T1000 (cell line): ENCODE measurements at regions not wholly inside any gene's neighbourhood (a gene's known extent, or its start where the extent isn't known, plus 50 kb on each side); places are given as distances from the start of the nearest gene placed in this dataset.
"Not testable (repeated sequence)": the region's sequence is repeated elsewhere in the genome, so short reads cannot be mapped to it uniquely, and the experiment has no call there.

Experiments used
- DNase-seq: peaks from one replicate; lab custom pipeline; 2025; ENCODE audit warnings: mixed read lengths; lab: John Stamatoyannopoulos, UW

DNA sequence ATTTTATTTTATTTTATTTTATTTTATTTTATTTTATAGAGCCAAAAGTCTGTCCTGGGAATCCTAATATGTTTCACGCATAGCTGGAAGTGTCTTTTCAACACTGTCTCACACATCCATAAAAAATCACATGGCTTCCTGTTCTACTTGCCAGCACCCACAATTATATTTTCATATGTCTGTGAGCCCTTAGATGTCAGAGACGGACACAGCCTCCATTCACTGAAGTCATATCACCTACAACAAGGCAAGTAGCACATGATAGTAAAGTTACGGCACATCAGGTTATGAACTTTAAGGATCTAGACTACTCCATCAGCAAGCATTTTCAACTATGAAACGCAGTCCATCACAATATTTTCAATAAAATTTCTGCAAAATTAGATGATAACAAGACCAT lies 168.4 kb downstream of the ZIC4 start:
- no peak for DNase-seq

- DNase-seq = not testable (repeated sequence)
Measured at GRCh38 chr3:147231980-147232379, 174.4 kb downstream of the ZIC4 start.

- no peak for DNase-seq
Measured at GRCh38 chr3:147231111-147231510, 175.2 kb downstream of the ZIC4 start.

DNA sequence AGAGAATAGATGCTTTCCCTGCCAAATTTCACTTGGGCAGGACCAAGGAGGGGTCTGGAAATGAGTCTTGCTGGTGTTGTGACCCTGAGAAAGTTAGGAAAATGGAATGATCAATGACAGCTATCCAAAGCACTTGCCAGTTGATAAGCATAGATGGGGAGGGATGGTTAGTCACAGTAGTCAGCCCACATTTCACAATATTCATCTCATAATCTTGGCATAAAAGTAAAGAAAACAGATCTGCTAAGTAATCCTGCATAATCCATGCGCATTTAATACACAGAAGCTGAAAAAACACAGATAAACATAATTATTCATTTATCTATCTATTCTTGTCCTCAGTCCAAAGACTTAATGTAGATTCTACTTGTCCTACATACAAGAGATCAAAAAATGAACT lies 184.1 kb downstream of the ZIC4 start:
- DNase-seq = no peak

GRCh38 chr3:147218965-147219364 lies 187.4 kb downstream of the ZIC4 start:
- no peak for DNase-seq

GRCh38 chr3:147216143-147216673 lies 190.1 kb downstream of the ZIC4 start:
- no peak for DNase-seq

DNA sequence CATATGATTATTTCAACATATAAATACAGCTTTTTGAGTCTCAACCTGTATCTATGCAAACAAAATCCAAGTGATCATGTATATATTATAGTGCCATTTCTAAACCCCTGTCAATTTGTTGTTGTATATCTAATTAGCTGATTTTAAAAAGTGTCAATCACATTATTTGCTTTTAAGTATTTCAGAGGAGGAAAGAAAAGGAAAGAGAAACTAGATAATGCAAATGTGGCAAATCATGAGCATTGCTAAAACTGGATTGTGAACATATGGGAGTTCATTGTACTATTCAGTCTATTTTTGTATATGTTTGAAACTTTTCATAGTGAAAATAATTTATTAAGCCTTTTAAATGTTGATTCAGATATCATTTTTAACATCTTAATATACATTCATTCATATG lies 190.7 kb downstream of the ZIC4 start:
- no peak for DNase-seq

DNA sequence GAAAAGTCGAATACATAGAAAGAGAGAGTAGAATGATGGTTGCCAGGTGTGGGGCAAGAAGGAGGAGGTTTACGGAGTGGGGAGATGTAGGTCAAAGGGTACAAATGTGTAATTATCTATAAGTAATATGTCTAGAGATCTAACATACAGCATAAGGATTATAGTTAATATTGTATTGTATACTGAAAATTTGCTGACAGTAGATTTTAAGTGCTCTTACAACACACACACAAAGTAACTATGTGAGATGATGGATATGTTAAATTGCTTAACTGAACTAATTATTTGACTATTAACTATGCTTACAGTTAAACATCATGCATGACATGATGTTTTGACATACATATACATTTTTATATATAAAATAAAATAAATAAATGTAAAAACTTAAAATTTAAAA lies 192.7 kb downstream of the ZIC4 start:
- no peak for DNase-seq

DNA sequence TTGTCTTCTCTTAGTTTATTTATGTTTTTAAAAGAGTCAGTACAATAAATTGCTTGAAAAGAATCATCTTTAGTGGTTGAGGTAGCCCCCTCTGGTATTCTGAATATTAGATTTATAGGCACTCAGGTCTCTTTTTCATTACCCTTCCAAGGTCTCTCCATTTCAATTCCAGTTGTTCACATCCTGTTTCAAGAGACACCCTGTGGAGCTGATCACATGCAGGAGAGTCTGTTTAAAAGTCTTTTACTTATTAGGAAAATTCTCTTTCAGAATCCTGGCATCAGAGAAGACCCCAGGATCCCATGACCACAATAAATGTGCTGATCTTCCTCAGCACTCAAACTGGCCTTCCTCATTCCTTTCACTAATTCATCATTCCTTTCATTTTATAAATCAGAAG lies 195.7 kb downstream of the ZIC4 start:
- DNase-seq = no peak

DNA sequence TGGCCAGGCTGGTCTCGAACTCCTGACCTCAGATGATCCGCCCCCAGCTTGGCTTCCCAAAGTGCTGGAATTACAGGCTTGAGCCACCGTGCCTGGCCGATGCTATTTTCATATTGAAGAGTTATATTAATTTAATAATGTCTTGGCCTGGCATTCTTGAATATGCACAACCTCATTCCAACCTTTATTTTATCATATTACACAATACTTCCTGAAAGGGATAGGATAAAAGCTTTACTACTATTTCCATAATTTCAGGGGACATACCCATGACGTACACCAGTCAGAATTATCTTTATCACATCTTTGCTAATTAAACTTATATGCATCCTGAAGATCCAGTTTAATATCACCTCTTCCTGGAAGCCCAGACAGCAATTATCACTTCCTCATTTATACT lies 205.3 kb downstream of the ZIC4 start:
- DNase-seq = no peak

- no peak for DNase-seq
Measured at GRCh38 chr3:147200545-147200944, 205.8 kb downstream of the ZIC4 start.

DNA sequence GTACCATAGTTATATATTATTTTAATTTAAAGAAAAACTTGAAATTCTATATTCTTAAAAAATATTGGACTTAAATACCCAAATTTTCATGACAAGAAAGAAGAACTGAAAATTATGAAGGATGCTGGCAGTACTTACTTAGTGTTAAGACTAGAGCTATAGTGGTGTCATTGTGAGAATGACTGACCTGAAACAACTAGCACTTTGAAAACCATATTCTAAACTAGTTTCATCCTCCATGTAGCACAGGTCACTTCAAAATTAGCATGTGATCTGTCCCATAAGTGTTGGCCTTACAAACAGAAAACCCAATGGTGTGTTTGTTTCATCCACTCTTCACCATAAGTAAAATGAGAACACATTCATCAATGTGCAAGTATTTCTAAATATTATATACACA lies 208.6 kb downstream of the ZIC4 start:
- DNase-seq = no peak

DNA sequence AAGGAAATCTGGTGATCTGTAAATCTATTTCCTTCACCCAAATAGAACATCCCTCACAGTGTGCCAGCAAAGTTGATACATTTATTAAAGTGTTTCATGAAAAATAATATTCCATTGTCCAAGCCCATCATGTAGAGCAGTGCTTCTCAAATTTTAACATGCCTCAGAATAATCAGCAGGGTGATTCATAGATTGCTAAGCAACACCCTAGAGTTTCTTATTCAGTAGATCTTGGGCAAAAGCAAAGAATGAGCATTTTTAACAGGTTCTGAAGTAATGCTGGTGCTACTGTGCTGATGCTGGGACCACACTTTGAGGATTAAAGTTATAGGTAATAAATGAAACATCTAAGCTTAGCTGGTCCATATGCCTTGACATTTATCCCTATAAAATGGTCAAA lies 210.5 kb downstream of the ZIC4 start:
- DNase-seq = no peak

- peak; percentile 2 for DNase-seq
Measured at GRCh38 chr3:147191795-147192385, 214.5 kb downstream of the ZIC4 start.

GRCh38 chr3:147189016-147189415 lies 217.3 kb downstream of the ZIC4 start:
- no peak for DNase-seq

GRCh38 chr3:147187687-147188086 lies 218.7 kb downstream of the ZIC4 start:
- DNase-seq = no peak

- no peak for DNase-seq
Measured at GRCh38 chr3:147185781-147186180, 220.6 kb downstream of the ZIC4 start.

DNA sequence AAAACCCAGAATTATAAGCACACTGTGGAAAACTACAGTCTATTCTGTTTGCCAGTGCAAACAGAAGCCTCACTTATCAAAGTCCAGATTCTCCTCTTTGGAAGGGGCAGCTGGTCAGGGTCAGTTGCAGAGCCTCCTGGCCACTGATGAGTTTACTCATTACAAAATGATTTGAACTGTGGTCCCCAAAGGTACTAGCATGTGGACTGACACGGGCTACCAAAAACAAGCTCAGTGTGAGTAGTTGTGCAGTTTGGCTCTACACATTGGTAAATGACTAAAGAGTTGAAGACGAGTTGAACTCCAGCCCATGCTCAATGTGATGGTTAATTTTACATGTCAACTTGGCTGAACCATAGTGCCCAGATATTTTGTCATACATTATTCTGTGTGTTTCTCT lies 221.5 kb downstream of the ZIC4 start:
- no peak for DNase-seq

GRCh38 chr3:147173257-147173656 lies 233.1 kb downstream of the ZIC4 start:
- no peak for DNase-seq

DNA sequence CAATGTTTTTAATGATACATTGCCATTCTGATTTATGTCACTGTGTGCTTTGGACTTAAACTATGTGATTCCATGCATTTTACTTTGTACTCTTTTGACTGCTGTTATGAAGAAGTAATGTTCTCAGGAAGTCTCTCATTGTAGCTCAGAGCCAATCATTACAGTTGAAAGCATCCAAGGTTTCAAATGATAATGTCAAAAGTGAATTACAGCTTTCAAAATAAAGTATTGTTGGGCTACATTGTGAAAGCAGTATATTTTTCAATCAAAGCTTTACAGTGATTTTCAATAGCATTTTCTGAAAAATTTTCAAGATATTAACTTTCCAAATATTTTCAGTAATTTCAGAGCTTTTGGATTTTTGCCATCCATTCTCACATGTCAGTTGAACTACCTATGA lies 243.6 kb downstream of the ZIC4 start:
- no peak for DNase-seq

DNA sequence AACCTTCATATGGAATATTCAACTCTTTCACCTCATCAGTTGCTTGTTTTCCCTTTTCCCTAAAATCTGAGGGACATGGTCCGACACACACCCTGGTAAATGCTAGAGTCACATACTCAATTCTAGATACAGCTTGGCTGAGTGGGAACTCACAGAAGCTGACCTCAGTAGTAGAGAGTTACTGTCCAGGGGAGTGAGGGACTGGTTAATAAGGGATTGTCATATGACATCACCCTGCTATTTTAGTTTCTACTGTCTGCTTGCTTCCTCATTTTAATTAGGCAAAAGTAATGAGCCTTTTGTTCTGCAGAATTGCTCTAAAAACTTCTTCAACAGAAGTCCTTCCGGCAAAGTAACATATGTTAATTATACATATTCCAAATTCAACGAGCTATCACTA lies 244.5 kb downstream of the ZIC4 start:
- no peak for DNase-seq

DNA sequence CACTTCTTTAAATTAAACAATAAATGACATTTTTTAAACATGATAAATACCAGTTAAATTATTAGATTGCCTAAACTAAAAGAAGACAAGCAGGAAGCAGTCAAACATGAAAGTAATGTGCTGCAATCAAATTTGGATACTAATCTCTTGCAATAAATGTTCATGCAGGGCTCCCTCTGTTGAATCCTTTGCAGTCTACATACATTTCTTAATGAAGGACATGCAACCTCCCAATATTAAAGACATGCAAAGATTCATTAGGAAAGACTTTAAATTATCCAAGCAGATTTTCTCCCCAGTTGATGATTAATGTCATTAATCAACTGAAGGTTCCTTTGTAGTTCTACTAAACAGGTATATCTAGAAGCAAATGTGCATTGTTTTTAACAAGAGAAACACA lies 245.4 kb downstream of the ZIC4 start:
- DNase-seq = no peak

DNA sequence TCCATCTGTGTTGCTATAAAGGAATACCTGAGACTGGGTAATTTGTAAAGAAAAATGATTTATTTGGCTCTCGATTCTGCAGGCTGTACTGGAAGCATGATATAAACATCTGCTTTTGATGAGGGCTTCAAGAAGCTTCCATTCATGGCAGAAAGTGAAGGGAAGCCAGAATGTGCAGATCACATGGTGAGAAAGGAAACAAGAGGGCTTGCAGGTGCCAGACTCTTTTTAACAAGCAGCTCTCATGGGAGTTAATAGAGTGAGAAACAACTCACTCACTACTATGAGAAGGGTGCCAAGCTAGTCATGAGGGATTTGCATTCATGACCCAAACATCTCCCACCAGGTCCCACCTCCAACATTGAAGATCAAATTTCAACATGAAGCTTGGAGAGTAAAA lies 247.2 kb downstream of the ZIC4 start:
- DNase-seq = no peak

GRCh38 chr3:147157631-147158030 lies 248.7 kb downstream of the ZIC4 start:
- DNase-seq = no peak

GRCh38 chr3:147154988-147155387 lies 251.4 kb downstream of the ZIC4 start:
- not testable (repeated sequence) for DNase-seq
